ENCODE measurements at regions not wholly inside any gene's neighbourhood (a gene's known extent, or its start where the extent isn't known, plus 50 kb on each side); places are given as distances from the start of the nearest gene placed in this dataset.

DNA sequence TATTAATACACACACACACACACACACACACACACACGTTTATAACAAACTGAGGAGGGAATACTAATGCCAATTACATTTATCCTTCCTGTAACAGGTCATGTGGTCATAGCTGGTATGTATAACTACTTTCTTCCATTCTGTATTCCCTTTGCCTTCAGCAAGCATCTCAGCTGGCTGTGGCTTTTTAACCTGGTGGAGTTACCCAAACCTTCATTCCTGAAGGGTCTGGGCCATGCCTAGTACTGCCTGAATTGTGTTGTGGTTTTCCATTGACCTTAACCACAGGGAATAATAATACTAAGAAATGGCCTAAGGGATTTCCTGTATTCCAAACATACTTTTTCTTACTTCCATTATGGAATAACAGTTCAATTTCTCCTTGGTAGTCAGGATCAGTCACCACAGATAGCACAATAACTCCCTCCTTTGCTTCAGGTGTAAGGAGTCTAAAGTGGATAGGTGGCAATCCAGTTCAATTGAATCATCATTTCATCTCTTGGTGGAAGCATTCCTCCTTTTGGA lies 222.2 kb upstream of the MEF2C start:
- Histone ChIP-seq H3K4me3 (no peak overlapping the region), H3K27ac (no peak overlapping the region), H3K9me3 (no peaks in the 10 kb centered on the region), H3K36me3 (no peaks in the 10 kb centered on the region), H3K27me3 (no peaks in the 10 kb centered on the region), H3K4me1 (no peaks in the 10 kb centered on the region)
- TF ChIP-seq, protein P1, sequence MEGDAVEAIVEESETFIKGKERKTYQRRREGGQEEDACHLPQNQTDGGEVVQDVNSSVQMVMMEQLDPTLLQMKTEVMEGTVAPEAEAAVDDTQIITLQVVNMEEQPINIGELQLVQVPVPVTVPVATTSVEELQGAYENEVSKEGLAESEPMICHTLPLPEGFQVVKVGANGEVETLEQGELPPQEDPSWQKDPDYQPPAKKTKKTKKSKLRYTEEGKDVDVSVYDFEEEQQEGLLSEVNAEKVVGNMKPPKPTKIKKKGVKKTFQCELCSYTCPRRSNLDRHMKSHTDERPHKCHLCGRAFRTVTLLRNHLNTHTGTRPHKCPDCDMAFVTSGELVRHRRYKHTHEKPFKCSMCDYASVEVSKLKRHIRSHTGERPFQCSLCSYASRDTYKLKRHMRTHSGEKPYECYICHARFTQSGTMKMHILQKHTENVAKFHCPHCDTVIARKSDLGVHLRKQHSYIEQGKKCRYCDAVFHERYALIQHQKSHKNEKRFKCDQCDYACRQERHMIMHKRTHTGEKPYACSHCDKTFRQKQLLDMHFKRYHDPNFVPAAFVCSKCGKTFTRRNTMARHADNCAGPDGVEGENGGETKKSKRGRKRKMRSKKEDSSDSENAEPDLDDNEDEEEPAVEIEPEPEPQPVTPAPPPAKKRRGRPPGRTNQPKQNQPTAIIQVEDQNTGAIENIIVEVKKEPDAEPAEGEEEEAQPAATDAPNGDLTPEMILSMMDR (IDR thresholded peaks at IDR 0.05) = no peak
- TF ChIP-seq POLR2A (IDR thresholded peaks at IDR 0.05) = no peak
- no peak for TF ChIP-seq EP300 (IDR thresholded peaks at IDR 0.05)
- TF ChIP-seq POLR2AphosphoS5 (IDR thresholded peaks at IDR 0.05) = no peak
- no peak for DNase-seq (ENCODE audit: low spot score in 2 of 2)
- 71% methylated on average over 1 of the region's 1 CpG for WGBS

DNA sequence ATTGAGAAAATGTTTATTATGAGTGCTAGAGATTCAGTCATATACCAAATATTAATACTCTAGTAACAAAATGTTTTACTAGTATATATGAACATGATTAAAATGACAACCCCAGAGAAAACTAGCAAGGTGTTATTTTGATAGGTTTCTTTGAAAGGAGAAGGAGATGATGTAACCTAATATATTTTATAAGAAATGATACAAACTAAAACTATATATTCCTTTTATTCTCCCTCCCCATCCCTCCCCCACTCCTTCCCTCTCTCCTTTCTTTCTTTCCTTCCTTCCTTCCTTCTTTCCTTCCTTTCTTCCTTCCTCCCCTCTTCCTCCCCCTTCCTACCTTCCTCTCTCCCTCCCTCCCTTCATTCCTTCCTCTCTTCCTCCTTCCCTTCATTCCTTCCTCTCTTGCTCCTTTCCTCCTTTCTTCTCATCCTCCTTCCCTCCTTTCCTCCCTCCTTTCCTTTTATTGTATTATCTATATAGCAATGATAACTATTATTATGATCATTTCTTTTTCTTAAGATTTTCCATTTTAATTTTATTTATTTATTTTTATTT lies 215.3 kb upstream of the MEF2C start:
- DNase-seq (ENCODE audit: low spot score in 2 of 2) = no peak
- no peak overlapping the region for H3K27ac ChIP-seq
- no peaks in the 10 kb centered on the region for H3K27me3 ChIP-seq
- H3K4me3 ChIP-seq = no peak overlapping the region
- no peaks in the 10 kb centered on the region for H3K4me1 ChIP-seq
- H3K36me3 ChIP-seq = no peaks in the 10 kb centered on the region
- no peaks in the 10 kb centered on the region for H3K9me3 ChIP-seq
- TF ChIP-seq POLR2A (IDR thresholded peaks at IDR 0.05) (no peak), POLR2AphosphoS5 (IDR thresholded peaks at IDR 0.05) (no peak), EP300 (IDR thresholded peaks at IDR 0.05) (no peak)
- TF ChIP-seq, protein P1 (IDR thresholded peaks at IDR 0.05) = no peak

DNA sequence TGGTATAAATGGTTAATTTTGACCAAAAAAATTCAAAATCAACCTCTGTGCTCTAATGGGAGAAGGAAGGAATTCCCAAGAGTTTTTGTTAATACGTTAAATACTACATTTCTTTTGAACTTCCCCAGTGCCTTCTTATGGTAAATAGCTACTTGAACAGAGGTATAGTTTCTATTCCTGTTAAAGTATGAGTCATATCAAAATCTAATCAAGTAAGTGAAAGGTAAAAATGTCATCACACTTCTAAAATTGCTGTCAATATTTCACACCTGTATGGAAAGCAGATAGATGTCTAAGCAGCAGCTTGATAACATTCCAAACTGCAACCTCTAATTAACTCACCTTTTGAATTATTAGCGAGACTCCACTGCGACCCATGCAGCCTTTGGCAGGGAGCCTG lies 214.1 kb upstream of the MEF2C start:
- H3K27me3 ChIP-seq = no peaks in the 10 kb centered on the region
- 53% methylated on average over 3 of the region's 3 CpGs for WGBS
- H3K9me3 ChIP-seq = no peaks in the 10 kb centered on the region
- H3K27ac ChIP-seq = no peak overlapping the region
- H3K4me1 ChIP-seq = no peaks in the 10 kb centered on the region
- TF ChIP-seq POLR2AphosphoS5 (IDR thresholded peaks at IDR 0.05) (no peak), EP300 (IDR thresholded peaks at IDR 0.05) (no peak), POLR2A (IDR thresholded peaks at IDR 0.05) (no peak)
- TF ChIP-seq, protein P1 (IDR thresholded peaks at IDR 0.05) = no peak
- no peaks in the 10 kb centered on the region for H3K36me3 ChIP-seq
- no peak overlapping the region for H3K4me3 ChIP-seq
- no peak for DNase-seq (ENCODE audit: low spot score in 2 of 2)

DNA sequence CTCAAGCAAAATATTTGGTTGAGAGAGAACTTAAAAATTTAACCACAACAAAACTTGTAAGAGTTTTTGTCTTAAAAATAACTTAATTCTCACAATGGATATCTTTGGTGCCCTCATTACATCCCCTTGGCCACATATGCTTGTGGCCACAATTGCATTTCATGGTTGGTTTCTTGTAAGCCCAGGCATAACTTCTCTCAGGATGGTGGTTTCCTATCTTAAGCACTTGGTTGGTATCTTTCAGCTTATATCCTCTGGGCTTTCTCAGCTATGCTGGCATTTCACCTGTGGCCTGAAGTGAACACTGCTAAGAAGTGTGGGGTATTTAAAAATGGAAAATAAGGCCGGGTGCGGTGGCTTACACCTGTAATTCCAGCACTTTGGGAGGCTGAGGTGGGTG lies 212.4 kb upstream of the MEF2C start:
- no peak for DNase-seq (ENCODE audit: low spot score in 2 of 2)
- TF ChIP-seq, protein P1 (IDR thresholded peaks at IDR 0.05) = no peak
- TF ChIP-seq POLR2A (IDR thresholded peaks at IDR 0.05) = no peak
- no peak for TF ChIP-seq EP300 (IDR thresholded peaks at IDR 0.05)
- TF ChIP-seq POLR2AphosphoS5 (IDR thresholded peaks at IDR 0.05) = no peak
- H3K27me3 ChIP-seq = no peaks in the 10 kb centered on the region
- H3K27ac ChIP-seq = no peak overlapping the region
- WGBS = 95% methylated on average over 2 of the region's 2 CpGs
- no peaks in the 10 kb centered on the region for H3K4me1 ChIP-seq
- no peaks in the 10 kb centered on the region for H3K36me3 ChIP-seq
- no peaks in the 10 kb centered on the region for H3K9me3 ChIP-seq
- no peak overlapping the region for H3K4me3 ChIP-seq

DNA sequence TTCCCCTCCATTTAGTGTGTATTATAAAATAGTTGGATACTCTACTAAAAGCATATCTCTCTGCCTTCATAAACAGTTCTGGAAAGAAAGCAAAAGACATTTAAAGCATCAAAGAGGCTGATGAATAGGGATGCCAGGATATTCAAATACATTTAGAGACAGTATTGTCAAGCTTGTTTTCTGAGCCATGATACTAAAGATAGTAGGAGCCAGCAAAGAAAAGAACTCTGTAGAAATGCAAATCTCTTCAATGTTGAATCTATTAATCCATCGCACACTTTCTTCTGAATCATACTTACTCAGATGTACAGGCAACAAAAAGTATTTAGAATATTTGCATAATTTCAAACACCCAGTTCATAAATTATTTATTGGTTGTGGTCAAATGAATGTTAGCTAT lies 207.1 kb upstream of the MEF2C start:
- H3K27me3 ChIP-seq = no peaks in the 10 kb centered on the region
- no peak for DNase-seq (ENCODE audit: low spot score in 2 of 2)
- no peaks in the 10 kb centered on the region for H3K9me3 ChIP-seq
- TF ChIP-seq EP300 (IDR thresholded peaks at IDR 0.05) (no peak), POLR2A (IDR thresholded peaks at IDR 0.05) (no peak), POLR2AphosphoS5 (IDR thresholded peaks at IDR 0.05) (no peak)
- TF ChIP-seq, protein P1 (IDR thresholded peaks at IDR 0.05) = no peak
- no peak overlapping the region for H3K4me3 ChIP-seq
- H3K27ac ChIP-seq = no peak overlapping the region
- H3K4me1 ChIP-seq = no peaks in the 10 kb centered on the region
- no peaks in the 10 kb centered on the region for H3K36me3 ChIP-seq
- 68% methylated on average over 1 of the region's 1 CpG for WGBS
